ENCODE measurements at regions not wholly inside any gene's neighbourhood (a gene's known extent, or its start where the extent isn't known, plus 50 kb on each side); places are given as distances from the start of the nearest gene placed in this dataset.

- TF ChIP-seq RAD21 (IDR thresholded peaks at IDR 0.05 in 1 of 2, conservative IDR thresholded peaks at IDR 0.05 in 1 of 2; ENCODE audit: low read depth in 2 of 2, low read length in 2 of 2) (no peak), SUZ12 (IDR thresholded peaks at IDR 0.05; ENCODE audit: low read length) (no peak), RNF2 (IDR thresholded peaks at IDR 0.05; ENCODE audit: borderline replicate concordance, low read depth, low read length, missing control alignments, poor library complexity, severe bottlenecking) (no peak), CHD1 (IDR thresholded peaks at IDR 0.05; ENCODE audit: low read depth, low read length) (no peak), KDM1A (IDR thresholded peaks at IDR 0.05; ENCODE audit: borderline replicate concordance, low read length) (no peak), EZH2 (IDR thresholded peaks at IDR 0.05; ENCODE audit: low read depth, low read length, severe bottlenecking) (no peak), GABPA (IDR thresholded peaks at IDR 0.05; ENCODE audit: borderline replicate concordance, insufficient read depth, low read length) (no peak)
- ChIA-PET CTCF (ENCODE audit: partially characterized antibody) (no interaction called here), POLR2A (ENCODE audit: partially characterized antibody) (no interaction called here)
- no peak overlapping the region for H2AFZ ChIP-seq (ENCODE audit: low read length)
- no peaks in the 10 kb centered on the region for H3K79me2 ChIP-seq (ENCODE audit: control insufficient read depth in 1 of 2, insufficient read depth in 2 of 2, low read length in 2 of 2)
- H4K91ac ChIP-seq (replicated peaks; ENCODE audit: insufficient read length, low read length) = no peak overlapping the region
- no peaks in the 10 kb centered on the region for H3K9me3 ChIP-seq (ENCODE audit: insufficient read depth in 2 of 2, low read depth in 1 of 2, low read length in 1 of 2)
- H3K23me2 ChIP-seq (ENCODE audit: low read depth, low read length) = no peaks in the 10 kb centered on the region
- no peak overlapping the region for H3K14ac ChIP-seq (ENCODE audit: insufficient read length)
- H3K36me3 ChIP-seq (ENCODE audit: control insufficient read depth in 2 of 4, insufficient read depth in 4 of 4, low read length in 3 of 4) = no peaks in the 10 kb centered on the region
- H2BK5ac ChIP-seq (ENCODE audit: low read depth, low read length) = no peak overlapping the region
- no peak overlapping the region for H3K23ac ChIP-seq (ENCODE audit: insufficient read length)
- H4K8ac ChIP-seq (ENCODE audit: extremely low read depth, insufficient read depth, low read length) = no peak overlapping the region
- H3K4me2 ChIP-seq (ENCODE audit: insufficient read depth in 1 of 2, low read depth in 2 of 2, low read length in 2 of 2) = no peak overlapping the region
- no peak overlapping the region for H3K27ac ChIP-seq (ENCODE audit: low read depth, low read length)
- no peak overlapping the region for H2BK12ac ChIP-seq (ENCODE audit: low read depth, low read length)
- no peak overlapping the region for H3K56ac ChIP-seq (replicated peaks; ENCODE audit: insufficient read length, low read depth, low read length)
- no peak overlapping the region for H3K9ac ChIP-seq (replicated peaks in 1 of 4; ENCODE audit: extremely low read depth in 1 of 4, low read depth in 3 of 4, low read length in 3 of 4)
- H3K4me1 ChIP-seq (replicated peaks in 1 of 4; ENCODE audit: control insufficient read depth in 3 of 4, insufficient read depth in 4 of 4, low read length in 3 of 4) = no peaks in the 10 kb centered on the region
- H3K79me1 ChIP-seq (ENCODE audit: low read depth, low read length) = no peaks in the 10 kb centered on the region
- H3K18ac ChIP-seq (ENCODE audit: extremely low read depth, low read length) = no peak overlapping the region
- H2AK5ac ChIP-seq (ENCODE audit: low read depth, low read length) = no peak overlapping the region
- H3K4me3 ChIP-seq (ENCODE audit: extremely low read depth in 1 of 4, insufficient read depth in 2 of 4, low read depth in 3 of 4, low read length in 4 of 4) = no peak overlapping the region
- H3K27me3 ChIP-seq (replicated peaks in 1 of 4; ENCODE audit: control insufficient read depth in 3 of 4, extremely low read depth in 1 of 4, insufficient read depth in 3 of 4, low read length in 3 of 4) = no peaks in the 10 kb centered on the region
- WGBS, 2 experiments (ENCODE audit: extremely low coverage in 1 of 2, insufficient coverage in 1 of 2, insufficient read length in 1 of 2, insufficient replicate concordance in 2 of 2, low coverage in 1 of 2, low lambda C conversion rate in 2 of 2, missing lambda C conversion rate in 1 of 2) = 97% methylated on average over 2 of the region's 2 CpGs; no CpG with 5 or more reads in 1 of the 2 experiments
- DNase-seq (ENCODE audit: low read depth in 1 of 2, low spot score in 2 of 2) (no peak), FAIRE-seq (no peak)
- H4K20me1 ChIP-seq (replicated peaks in 1 of 2; ENCODE audit: control insufficient read depth in 1 of 2, insufficient read depth in 2 of 2, low read length in 2 of 2) = no peaks in the 10 kb centered on the region
- no peak overlapping the region for H4K5ac ChIP-seq (ENCODE audit: insufficient read length, low read depth, low read length)
- H2BK120ac ChIP-seq (replicated peaks; ENCODE audit: low read depth, low read length) = no peak overlapping the region
- H2BK15ac ChIP-seq (ENCODE audit: low read length) = no peak overlapping the region
- H2BK20ac ChIP-seq (ENCODE audit: low read length) = no peak overlapping the region
- H3K4ac ChIP-seq (replicated peaks; ENCODE audit: insufficient read length, low read depth, low read length) = no peak overlapping the region
These were observed 228.3 kb upstream of the FKBP1C start for GRCh38 chr6:62982951-62983350.
